DND-41 (cell line): ENCODE measurements at regions not wholly inside any gene's neighbourhood (a gene's known extent, or its start where the extent isn't known, plus 50 kb on each side); places are given as distances from the start of the nearest gene placed in this dataset.

ENCODE experiments used
- ATAC-seq: fragments of 200-7000 bp; cut with Tn5 transposase; 3 replicates; pipeline ENCODE4 v1.9.1; 2021; ENCODE audit warnings: low read depth; ENCODE audit not compliant: insufficient read depth
- DNase-seq: peaks from one replicate; pipeline ENCODE4 v3.0.0-alpha.2; 2020
- H2AFZ ChIP-seq: 2 replicates; pipeline ENCODE4 v1.6.0; 2012; ENCODE audit warnings: low read depth, low read length
- H3K27ac ChIP-seq: 2 replicates; pipeline ENCODE4 v1.5.1; 2012; ENCODE audit warnings: low read length, inconsistent platforms
- H3K27me3 ChIP-seq: fragments of 200-600 bp; sonication (generic); 2 replicates; pipeline ENCODE4 v1.6.0; 2012; ENCODE audit warnings: low read length, mild to moderate bottlenecking, inconsistent platforms; ENCODE audit not compliant: insufficient read depth, poor library complexity
- H3K36me3 ChIP-seq: 2 replicates; pipeline ENCODE4 v1.5.1; 2012; ENCODE audit warnings: low read length, inconsistent platforms; ENCODE audit not compliant: insufficient read depth
- H3K4me1 ChIP-seq: 2 replicates; pipeline ENCODE4 v1.5.1; 2012; ENCODE audit warnings: mild to moderate bottlenecking, low read length; ENCODE audit not compliant: insufficient read depth
- H3K4me2 ChIP-seq: 2 replicates; pipeline ENCODE4 v1.6.0; 2012; ENCODE audit warnings: mild to moderate bottlenecking, moderate library complexity, low read length, inconsistent platforms; ENCODE audit not compliant: insufficient read depth
- H3K4me3 ChIP-seq, 2 experiments: fragments of 200-600 bp in 1 of 2; shearing (Covaris generic) in 1 of 2; 2 replicates each; pipeline ENCODE4 v1.5.1; 2012 to 2016; ENCODE audit warnings: inconsistent platforms in 2 of 2, low read length in 2 of 2, mild to moderate bottlenecking in 2 of 2, low read depth in 1 of 2, moderate library complexity in 1 of 2
- H3K79me2 ChIP-seq: 2 replicates; pipeline ENCODE4 v1.6.0; 2012; ENCODE audit warnings: low read length, inconsistent platforms; ENCODE audit not compliant: insufficient read depth
- H3K9ac ChIP-seq: 2 replicates; pipeline ENCODE4 v1.6.0; 2012; ENCODE audit warnings: low read depth, mild to moderate bottlenecking, inconsistent platforms, low read length, moderate library complexity
- H3K9me3 ChIP-seq: 2 replicates; pipeline ENCODE4 v1.5.1; 2012; ENCODE audit warnings: low read length, moderate library complexity, mild to moderate bottlenecking, inconsistent platforms; ENCODE audit not compliant: insufficient read depth, severe bottlenecking
- H4K20me1 ChIP-seq: 2 replicates; pipeline ENCODE4 v1.6.0; 2012; ENCODE audit warnings: low read length; ENCODE audit not compliant: insufficient read depth
- EZH2 ChIP-seq: IDR thresholded peaks from 3 replicates; pipeline ENCODE4 v1.6.1; 2012; ENCODE audit warnings: borderline replicate concordance, low read depth, mild to moderate bottlenecking, moderate library complexity, low read length, inconsistent platforms; ENCODE audit not compliant: severe bottlenecking
- TF ChIP-seq, protein P1 (sequence below): IDR thresholded peaks from 2 replicates; pipeline ENCODE4 v1.5.1; 2012; ENCODE audit warnings: borderline replicate concordance, low read length, moderate library complexity, mild to moderate bottlenecking; ENCODE audit not compliant: poor library complexity, severe bottlenecking; ENCODE audit errors: extremely low read depth

DNA sequence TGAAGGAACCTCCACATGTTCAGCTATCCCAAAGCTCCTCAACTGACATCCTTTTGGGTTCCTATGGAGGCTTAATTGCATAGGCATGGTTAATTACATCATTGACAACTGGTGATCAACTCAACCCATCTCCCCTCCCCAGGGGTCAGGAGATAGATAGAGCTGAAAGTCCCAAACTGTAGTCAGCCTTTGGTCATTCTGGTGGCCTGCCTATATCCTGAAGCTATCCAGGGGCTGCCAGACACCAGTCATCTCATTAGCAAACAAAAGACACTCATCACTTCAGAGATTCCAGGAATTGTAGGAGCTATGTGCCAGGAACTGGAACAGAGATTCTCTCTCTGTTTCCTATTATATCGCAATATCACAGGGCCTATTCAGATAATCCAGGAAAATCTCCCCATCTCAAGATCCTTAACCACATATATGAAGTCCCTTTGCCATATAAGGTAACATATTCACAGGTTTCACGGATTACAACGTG, 646.5 kb upstream of the GRAMD2B start:
- H3K27ac ChIP-seq: no peak overlapping the region
- H3K4me2 ChIP-seq: no peak overlapping the region
- H3K27me3 ChIP-seq: no peaks in the 10 kb centered on the region
- TF ChIP-seq, protein P1, sequence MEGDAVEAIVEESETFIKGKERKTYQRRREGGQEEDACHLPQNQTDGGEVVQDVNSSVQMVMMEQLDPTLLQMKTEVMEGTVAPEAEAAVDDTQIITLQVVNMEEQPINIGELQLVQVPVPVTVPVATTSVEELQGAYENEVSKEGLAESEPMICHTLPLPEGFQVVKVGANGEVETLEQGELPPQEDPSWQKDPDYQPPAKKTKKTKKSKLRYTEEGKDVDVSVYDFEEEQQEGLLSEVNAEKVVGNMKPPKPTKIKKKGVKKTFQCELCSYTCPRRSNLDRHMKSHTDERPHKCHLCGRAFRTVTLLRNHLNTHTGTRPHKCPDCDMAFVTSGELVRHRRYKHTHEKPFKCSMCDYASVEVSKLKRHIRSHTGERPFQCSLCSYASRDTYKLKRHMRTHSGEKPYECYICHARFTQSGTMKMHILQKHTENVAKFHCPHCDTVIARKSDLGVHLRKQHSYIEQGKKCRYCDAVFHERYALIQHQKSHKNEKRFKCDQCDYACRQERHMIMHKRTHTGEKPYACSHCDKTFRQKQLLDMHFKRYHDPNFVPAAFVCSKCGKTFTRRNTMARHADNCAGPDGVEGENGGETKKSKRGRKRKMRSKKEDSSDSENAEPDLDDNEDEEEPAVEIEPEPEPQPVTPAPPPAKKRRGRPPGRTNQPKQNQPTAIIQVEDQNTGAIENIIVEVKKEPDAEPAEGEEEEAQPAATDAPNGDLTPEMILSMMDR: no peak
- TF ChIP-seq EZH2: no peak
- H2AFZ ChIP-seq: no peak overlapping the region
- no peaks in the 10 kb centered on the region for H3K4me1 ChIP-seq
- no peak overlapping the region for H3K4me3 ChIP-seq
- H4K20me1 ChIP-seq: no peaks in the 10 kb centered on the region
- DNase-seq (no peak), ATAC-seq (no peak)
- H3K79me2 ChIP-seq: no peaks in the 10 kb centered on the region
- H3K36me3 ChIP-seq: no peaks in the 10 kb centered on the region
- no peaks in the 10 kb centered on the region for H3K9me3 ChIP-seq
- H3K9ac ChIP-seq: no peak overlapping the region

DNA sequence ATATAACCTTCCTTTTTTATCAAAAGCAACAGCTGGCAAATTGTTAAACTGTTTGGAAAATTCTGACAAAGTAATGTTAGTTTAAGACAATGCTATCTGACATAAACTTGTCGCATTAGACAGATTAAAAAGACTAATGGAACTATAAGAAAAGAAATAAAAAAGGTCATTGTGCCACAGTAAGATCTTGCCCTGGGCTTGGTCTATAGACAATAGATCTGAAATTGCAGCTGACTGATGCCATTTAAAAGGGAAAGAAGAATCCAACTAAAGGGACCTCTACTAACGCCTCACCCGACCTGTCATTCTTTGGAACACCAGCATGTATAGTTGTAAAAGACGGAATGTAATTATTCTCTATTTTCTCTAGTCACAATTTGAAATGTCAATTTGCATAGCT, 644.4 kb upstream of the GRAMD2B start:
- no peaks in the 10 kb centered on the region for H3K36me3 ChIP-seq
- no peak for ATAC-seq
- no peaks in the 10 kb centered on the region for H4K20me1 ChIP-seq
- H3K4me2 ChIP-seq: no peak overlapping the region
- no peak overlapping the region for H3K4me3 ChIP-seq
- TF ChIP-seq EZH2: no peak
- TF ChIP-seq, protein P1: no peak
- no peaks in the 10 kb centered on the region for H3K9me3 ChIP-seq
- H3K9ac ChIP-seq: no peak overlapping the region
- no peak for DNase-seq
- H3K79me2 ChIP-seq: no peaks in the 10 kb centered on the region
- H3K27ac ChIP-seq: no peak overlapping the region
- no peak overlapping the region for H2AFZ ChIP-seq
- no peaks in the 10 kb centered on the region for H3K27me3 ChIP-seq
- H3K4me1 ChIP-seq: no peaks in the 10 kb centered on the region

DNA sequence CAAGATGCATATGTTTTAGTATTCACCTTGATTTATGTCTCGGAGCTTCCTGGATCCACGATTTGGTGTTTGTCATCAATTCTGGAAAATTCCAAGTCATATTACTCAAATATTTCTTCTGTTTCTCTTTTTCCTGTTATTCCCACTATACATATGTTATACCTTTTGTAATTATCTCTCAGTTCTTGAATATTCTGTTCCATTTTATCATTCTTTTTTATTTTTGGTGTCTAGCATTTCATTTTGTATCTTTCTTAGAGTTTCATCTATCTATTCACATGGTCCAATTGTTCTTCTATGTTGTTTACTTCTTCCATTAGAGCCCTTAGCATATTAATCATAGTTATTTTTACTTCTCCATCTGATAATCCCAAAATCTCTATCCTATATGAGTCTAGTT, 637.8 kb upstream of the GRAMD2B start:
- Histone ChIP-seq H3K9ac (no peak overlapping the region), H3K4me3 (no peak overlapping the region), H4K20me1 (no peaks in the 10 kb centered on the region), H3K79me2 (no peaks in the 10 kb centered on the region), H2AFZ (no peak overlapping the region), H3K36me3 (no peaks in the 10 kb centered on the region), H3K4me2 (no peak overlapping the region), H3K4me1 (no peaks in the 10 kb centered on the region), H3K27me3 (no peaks in the 10 kb centered on the region), H3K27ac (no peak overlapping the region), H3K9me3 (no peaks in the 10 kb centered on the region)
- TF ChIP-seq EZH2: no peak
- TF ChIP-seq, protein P1: no peak
- ATAC-seq (no peak), DNase-seq (no peak)

DNA sequence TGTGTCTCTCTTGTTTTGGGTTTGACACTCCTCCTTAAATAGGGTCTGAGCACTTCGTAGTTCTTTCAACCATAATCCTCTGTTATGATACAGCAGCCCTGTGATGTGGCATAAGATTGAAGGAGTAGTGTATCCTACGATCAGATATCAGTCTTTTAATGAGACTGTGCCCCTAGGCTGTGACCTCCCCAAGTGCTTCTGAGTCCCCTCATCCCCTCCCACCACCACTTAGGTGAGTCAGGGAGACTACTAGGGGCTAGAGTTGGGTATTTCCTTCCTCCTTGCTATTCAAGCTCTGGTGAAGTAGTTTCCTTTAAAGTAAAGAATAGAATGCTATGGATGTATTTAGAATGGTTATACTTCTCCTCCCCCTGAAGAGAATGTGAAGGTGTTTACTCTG, 637.2 kb upstream of the GRAMD2B start:
- Histone ChIP-seq H3K4me1 (no peaks in the 10 kb centered on the region), H3K4me3 (no peak overlapping the region), H3K9me3 (no peaks in the 10 kb centered on the region), H3K36me3 (no peaks in the 10 kb centered on the region), H3K27ac (no peak overlapping the region), H3K9ac (no peak overlapping the region), H3K4me2 (no peak overlapping the region), H2AFZ (no peak overlapping the region), H3K27me3 (no peaks in the 10 kb centered on the region), H4K20me1 (no peaks in the 10 kb centered on the region), H3K79me2 (no peaks in the 10 kb centered on the region)
- DNase-seq (no peak), ATAC-seq (no peak)
- no peak for TF ChIP-seq EZH2
- TF ChIP-seq, protein P1: no peak
